GM12878 (cell line): ENCODE measurements at regions not wholly inside any gene's neighbourhood (a gene's known extent, or its start where the extent isn't known, plus 50 kb on each side); places are given as distances from the start of the nearest gene placed in this dataset.

Experiments used
- EZH2 ChIP-seq: IDR thresholded peaks from 2 replicates; pipeline ENCODE4 v1.6.1; 2012; ENCODE audit warnings: low read depth, mild to moderate bottlenecking, control low read depth, inconsistent platforms, low read length, borderline replicate concordance; ENCODE audit not compliant: control insufficient read depth
- JUND ChIP-seq: IDR thresholded peaks from 2 replicates; pipeline ENCODE4 v1.6.1; 2012; ENCODE audit warnings: low read depth, mild to moderate bottlenecking, low read length, improper control_type of control experiment, moderate library complexity
- PAX8 ChIP-seq: fragments of 450-650 bp; IDR thresholded peaks from 2 replicates; pipeline ENCODE4 v1.6.1; 2017; ENCODE audit warnings: mild to moderate bottlenecking, moderate library complexity
- POLR2A ChIP-seq: IDR thresholded peaks from 2 replicates; pipeline ENCODE4 v1.6.1; 2011; ENCODE audit warnings: low read depth, mild to moderate bottlenecking, low read length
- SP1 ChIP-seq: IDR thresholded peaks from one replicate; pipeline ENCODE4 v1.6.1; 2011; ENCODE audit warnings: low read depth, low read length
- YY1 ChIP-seq: IDR thresholded peaks from 2 replicates; pipeline ENCODE4 v1.6.1; 2011; ENCODE audit warnings: low read depth, mild to moderate bottlenecking, low read length
- TF ChIP-seq, protein P1 (sequence below), 3 experiments: IDR thresholded peaks in 2 of 3; conservative IDR thresholded peaks in 1 of 3; 2 replicates each; pipeline ENCODE4 v1.5.1; 2011; ENCODE audit warnings: low read depth in 3 of 3, low read length in 3 of 3, mild to moderate bottlenecking in 3 of 3, control low read depth in 2 of 3, moderate library complexity in 2 of 3, inconsistent platforms in 1 of 3, mixed read lengths in 1 of 3; ENCODE audit not compliant: control insufficient read depth in 2 of 3, insufficient read depth in 1 of 3; ENCODE audit errors: extremely low read depth in 1 of 3

DNA sequence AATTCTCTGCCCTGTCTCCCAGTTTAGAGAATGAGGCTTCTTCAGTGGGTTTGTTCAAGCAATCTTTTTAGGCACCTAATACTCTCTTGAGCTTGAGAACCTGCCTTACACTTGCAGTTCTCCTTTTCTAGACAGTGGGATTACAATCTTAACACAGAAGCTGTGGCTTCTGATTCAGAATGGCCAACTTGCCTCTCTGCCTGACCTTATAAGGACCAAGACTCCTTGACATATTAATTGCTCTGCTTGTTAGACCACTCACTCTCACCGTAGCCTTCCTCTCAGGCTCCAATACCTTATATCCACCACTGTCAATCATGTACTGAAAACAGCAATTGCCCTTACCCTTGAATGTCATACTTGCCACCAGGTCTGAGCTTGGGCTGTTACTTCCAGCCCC is 338.7 kb upstream of the MAOA start:
- TF ChIP-seq, protein P1, sequence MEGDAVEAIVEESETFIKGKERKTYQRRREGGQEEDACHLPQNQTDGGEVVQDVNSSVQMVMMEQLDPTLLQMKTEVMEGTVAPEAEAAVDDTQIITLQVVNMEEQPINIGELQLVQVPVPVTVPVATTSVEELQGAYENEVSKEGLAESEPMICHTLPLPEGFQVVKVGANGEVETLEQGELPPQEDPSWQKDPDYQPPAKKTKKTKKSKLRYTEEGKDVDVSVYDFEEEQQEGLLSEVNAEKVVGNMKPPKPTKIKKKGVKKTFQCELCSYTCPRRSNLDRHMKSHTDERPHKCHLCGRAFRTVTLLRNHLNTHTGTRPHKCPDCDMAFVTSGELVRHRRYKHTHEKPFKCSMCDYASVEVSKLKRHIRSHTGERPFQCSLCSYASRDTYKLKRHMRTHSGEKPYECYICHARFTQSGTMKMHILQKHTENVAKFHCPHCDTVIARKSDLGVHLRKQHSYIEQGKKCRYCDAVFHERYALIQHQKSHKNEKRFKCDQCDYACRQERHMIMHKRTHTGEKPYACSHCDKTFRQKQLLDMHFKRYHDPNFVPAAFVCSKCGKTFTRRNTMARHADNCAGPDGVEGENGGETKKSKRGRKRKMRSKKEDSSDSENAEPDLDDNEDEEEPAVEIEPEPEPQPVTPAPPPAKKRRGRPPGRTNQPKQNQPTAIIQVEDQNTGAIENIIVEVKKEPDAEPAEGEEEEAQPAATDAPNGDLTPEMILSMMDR (IDR thresholded peaks at IDR 0.05 in 2 of 3, conservative IDR thresholded peaks at IDR 0.05 in 1 of 3; ENCODE audit: control insufficient read depth in 2 of 3, extremely low read depth in 1 of 3, insufficient read depth in 1 of 3, low read depth in 3 of 3, low read length in 3 of 3), result no peak
- TF ChIP-seq JUND (no peak), SP1 (no peak), YY1 (no peak), EZH2 (no peak), PAX8 (no peak), POLR2A (no peak)
